ENCODE measurements at regions not wholly inside any gene's neighbourhood (a gene's known extent, or its start where the extent isn't known, plus 50 kb on each side); places are given as distances from the start of the nearest gene placed in this dataset.

DNA sequence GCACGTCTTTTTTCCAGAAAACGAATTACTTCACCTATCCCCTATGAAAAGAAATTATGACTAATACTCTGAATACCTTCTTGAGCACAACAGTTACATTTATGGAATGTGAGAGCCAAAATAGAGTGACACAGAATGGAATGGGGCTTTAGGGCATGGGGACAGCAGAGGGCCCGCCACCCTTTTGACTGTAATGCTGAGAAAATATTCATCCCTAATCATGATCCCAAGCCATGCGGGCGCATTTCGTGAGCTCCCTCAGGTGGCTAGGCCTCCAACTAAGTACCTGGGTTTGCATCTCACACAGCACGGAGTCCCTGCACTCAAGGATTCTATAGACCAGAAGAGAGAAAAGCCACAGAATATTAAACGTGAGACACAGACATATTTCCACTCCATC is 212.6 kb downstream of the SOD2 start:
- no peak overlapping the region for H3K27ac ChIP-seq
- H3K36me3 ChIP-seq: no peaks in the 10 kb centered on the region
- no peaks in the 10 kb centered on the region for H3K4me1 ChIP-seq
- TF ChIP-seq, protein P1, sequence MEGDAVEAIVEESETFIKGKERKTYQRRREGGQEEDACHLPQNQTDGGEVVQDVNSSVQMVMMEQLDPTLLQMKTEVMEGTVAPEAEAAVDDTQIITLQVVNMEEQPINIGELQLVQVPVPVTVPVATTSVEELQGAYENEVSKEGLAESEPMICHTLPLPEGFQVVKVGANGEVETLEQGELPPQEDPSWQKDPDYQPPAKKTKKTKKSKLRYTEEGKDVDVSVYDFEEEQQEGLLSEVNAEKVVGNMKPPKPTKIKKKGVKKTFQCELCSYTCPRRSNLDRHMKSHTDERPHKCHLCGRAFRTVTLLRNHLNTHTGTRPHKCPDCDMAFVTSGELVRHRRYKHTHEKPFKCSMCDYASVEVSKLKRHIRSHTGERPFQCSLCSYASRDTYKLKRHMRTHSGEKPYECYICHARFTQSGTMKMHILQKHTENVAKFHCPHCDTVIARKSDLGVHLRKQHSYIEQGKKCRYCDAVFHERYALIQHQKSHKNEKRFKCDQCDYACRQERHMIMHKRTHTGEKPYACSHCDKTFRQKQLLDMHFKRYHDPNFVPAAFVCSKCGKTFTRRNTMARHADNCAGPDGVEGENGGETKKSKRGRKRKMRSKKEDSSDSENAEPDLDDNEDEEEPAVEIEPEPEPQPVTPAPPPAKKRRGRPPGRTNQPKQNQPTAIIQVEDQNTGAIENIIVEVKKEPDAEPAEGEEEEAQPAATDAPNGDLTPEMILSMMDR (IDR thresholded peaks at IDR 0.05): no peak
- TF ChIP-seq POLR2A (IDR thresholded peaks at IDR 0.05): no peak
- no peak for DNase-seq
- H3K9me3 ChIP-seq: no peaks in the 10 kb centered on the region
- no peak overlapping the region for H3K4me3 ChIP-seq
- H3K27me3 ChIP-seq: no peaks in the 10 kb centered on the region

DNA sequence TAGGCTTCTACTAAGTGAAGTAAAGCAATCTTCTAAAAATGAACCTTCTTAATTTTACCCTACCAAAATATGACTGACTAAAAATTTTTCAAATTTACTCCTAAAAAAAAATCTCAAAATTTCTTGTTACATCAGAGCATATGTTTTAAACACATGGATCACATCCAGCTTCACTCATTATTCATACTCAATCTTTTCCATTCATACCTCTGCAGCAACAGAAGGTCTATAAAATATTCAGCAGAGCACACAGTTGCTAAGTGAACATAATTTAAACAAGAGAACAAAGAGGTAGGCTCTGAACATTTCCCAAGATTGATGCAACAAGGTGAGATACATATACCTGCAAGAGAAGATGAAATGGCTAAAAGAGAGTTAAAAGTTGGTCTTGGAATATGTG is 213.9 kb downstream of the SOD2 start:
- H3K9me3 ChIP-seq: no peaks in the 10 kb centered on the region
- TF ChIP-seq, protein P1 (IDR thresholded peaks at IDR 0.05): no peak
- TF ChIP-seq POLR2A (IDR thresholded peaks at IDR 0.05): no peak
- no peaks in the 10 kb centered on the region for H3K4me1 ChIP-seq
- no peak overlapping the region for H3K4me3 ChIP-seq
- no peaks in the 10 kb centered on the region for H3K27me3 ChIP-seq
- H3K27ac ChIP-seq: no peak overlapping the region
- H3K36me3 ChIP-seq: no peaks in the 10 kb centered on the region
- no peak for DNase-seq

DNA sequence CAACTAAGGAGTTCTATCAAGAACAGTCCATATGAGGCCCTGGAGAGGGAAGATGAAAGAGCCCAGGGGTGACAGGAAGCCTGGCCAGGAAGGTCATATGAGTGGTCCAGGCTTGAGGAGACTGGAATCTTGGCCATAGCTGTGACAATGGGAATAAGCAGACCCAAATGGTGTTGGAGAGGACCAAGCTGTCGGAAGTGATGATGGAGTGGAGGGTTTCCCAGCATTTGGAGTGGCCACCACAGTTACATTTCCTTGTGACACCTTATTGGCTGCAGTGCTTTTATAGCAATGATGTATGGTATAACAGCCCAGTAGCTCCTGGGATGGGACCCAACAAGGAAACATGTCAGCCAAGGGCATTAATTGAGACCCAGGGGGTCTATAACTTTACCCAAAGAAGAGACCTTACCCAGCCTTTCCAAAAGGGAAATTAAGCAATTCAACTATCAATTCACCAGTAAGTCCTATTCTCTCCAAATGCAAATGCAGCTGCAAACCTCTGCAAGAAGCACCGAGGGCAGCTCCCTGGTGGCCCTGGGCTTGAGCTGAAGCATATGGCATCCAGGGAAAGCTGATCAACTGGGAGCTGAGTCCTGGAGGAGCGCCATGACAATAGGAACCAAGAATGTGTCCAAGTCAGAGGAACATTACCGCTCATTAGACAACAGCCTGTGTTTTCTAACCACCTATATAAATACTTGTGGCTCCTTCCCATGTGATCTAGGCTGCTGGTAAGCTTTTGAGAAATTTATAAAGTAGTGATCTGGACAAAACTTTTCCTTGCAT is 219.4 kb downstream of the SOD2 start:
- H3K4me1 ChIP-seq: no peaks in the 10 kb centered on the region
- no peak overlapping the region for H3K4me3 ChIP-seq
- no peaks in the 10 kb centered on the region for H3K9me3 ChIP-seq
- H3K27me3 ChIP-seq: no peaks in the 10 kb centered on the region
- no peak for TF ChIP-seq POLR2A (IDR thresholded peaks at IDR 0.05)
- TF ChIP-seq, protein P1 (IDR thresholded peaks at IDR 0.05): no peak
- H3K36me3 ChIP-seq: no peaks in the 10 kb centered on the region
- DNase-seq: no peak
- H3K27ac ChIP-seq: peak overlapping the region in 1 of 4 donors; percentile 22

DNA sequence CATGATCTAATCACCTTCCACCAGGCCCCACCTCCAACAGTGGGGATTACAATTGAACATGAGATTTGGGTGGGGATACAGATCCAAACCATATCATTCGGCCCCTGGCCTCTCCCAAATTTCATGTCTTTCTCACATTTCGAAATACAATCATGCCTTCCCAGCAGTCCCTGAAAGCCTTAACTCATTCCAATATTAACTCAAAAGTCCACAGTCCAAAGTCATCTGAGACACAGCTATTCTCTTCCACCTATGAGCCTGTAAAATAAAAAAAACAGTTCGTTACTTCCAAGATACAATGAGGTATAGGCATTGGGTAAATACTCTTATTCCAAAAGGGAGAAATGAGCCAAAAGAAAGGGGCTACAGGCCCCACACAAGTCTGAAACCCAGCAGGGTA is 222.6 kb downstream of the SOD2 start:
- DNase-seq: no peak
- Histone ChIP-seq H3K36me3 (no peaks in the 10 kb centered on the region), H3K9me3 (no peaks in the 10 kb centered on the region), H3K4me1 (no peaks in the 10 kb centered on the region), H3K4me3 (no peak overlapping the region), H3K27ac (no peak overlapping the region), H3K27me3 (no peaks in the 10 kb centered on the region)
- TF ChIP-seq, protein P1 (IDR thresholded peaks at IDR 0.05): no peak
- TF ChIP-seq POLR2A (IDR thresholded peaks at IDR 0.05): no peak

DNA sequence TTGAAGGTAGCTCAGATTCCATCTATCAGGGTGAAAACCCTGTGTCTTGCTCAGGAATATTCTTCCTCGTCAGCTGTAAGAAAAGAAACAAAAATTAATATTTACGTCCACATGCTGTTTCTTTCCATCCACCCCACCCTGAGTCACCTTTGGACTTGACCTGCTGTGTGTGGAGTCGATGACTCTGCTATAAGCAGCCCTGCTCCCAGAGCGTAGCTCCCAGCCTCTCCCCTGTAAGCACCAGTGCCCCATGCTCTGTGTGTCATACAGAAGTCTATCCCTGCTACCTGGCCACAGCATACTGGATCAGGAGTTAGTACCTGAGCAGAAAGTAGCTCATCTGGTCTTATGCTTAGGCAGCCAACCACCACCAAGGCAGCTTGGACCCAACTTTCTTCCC is 223.6 kb downstream of the SOD2 start:
- Histone ChIP-seq H3K9me3 (no peaks in the 10 kb centered on the region), H3K27me3 (no peaks in the 10 kb centered on the region), H3K36me3 (no peaks in the 10 kb centered on the region), H3K4me1 (no peaks in the 10 kb centered on the region), H3K27ac (no peak overlapping the region), H3K4me3 (no peak overlapping the region)
- no peak for TF ChIP-seq POLR2A (IDR thresholded peaks at IDR 0.05)
- TF ChIP-seq, protein P1 (IDR thresholded peaks at IDR 0.05): no peak
- DNase-seq: peak in 1 of 3 donors; percentile 52
